ENCODE measurements at regions not wholly inside any gene's neighbourhood (a gene's known extent, or its start where the extent isn't known, plus 50 kb on each side); places are given as distances from the start of the nearest gene placed in this dataset.

GRCh38 chr10:60497364-60497763, 107.7 kb upstream of the ANK3 start:
- H3K4me3 ChIP-seq (ENCODE audit: low read depth, low read length) = no peak overlapping the region
- in situ Hi-C loops (cut with HindIII; ENCODE audit: low sequenced_read_pairs) = no loop called here
- no peak for DNase-seq (ENCODE audit: low read depth)
- TF ChIP-seq, protein P1, sequence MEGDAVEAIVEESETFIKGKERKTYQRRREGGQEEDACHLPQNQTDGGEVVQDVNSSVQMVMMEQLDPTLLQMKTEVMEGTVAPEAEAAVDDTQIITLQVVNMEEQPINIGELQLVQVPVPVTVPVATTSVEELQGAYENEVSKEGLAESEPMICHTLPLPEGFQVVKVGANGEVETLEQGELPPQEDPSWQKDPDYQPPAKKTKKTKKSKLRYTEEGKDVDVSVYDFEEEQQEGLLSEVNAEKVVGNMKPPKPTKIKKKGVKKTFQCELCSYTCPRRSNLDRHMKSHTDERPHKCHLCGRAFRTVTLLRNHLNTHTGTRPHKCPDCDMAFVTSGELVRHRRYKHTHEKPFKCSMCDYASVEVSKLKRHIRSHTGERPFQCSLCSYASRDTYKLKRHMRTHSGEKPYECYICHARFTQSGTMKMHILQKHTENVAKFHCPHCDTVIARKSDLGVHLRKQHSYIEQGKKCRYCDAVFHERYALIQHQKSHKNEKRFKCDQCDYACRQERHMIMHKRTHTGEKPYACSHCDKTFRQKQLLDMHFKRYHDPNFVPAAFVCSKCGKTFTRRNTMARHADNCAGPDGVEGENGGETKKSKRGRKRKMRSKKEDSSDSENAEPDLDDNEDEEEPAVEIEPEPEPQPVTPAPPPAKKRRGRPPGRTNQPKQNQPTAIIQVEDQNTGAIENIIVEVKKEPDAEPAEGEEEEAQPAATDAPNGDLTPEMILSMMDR (IDR thresholded peaks at IDR 0.05; ENCODE audit: low read depth, low read length, missing control alignments) = no peak

- no peak overlapping the region for H3K4me3 ChIP-seq (ENCODE audit: low read depth, low read length)
- in situ Hi-C loops (cut with HindIII; ENCODE audit: low sequenced_read_pairs) = no loop called here
- TF ChIP-seq, protein P1 (IDR thresholded peaks at IDR 0.05; ENCODE audit: low read depth, low read length, missing control alignments) = no peak
- DNase-seq (ENCODE audit: low read depth) = no peak
These were observed 106.5 kb upstream of the ANK3 start for GRCh38 chr10:60496181-60496580.

- no peak overlapping the region for H3K4me3 ChIP-seq (ENCODE audit: low read depth, low read length)
- TF ChIP-seq, protein P1 (IDR thresholded peaks at IDR 0.05; ENCODE audit: low read depth, low read length, missing control alignments) = peak; percentile 47
- in situ Hi-C loops (cut with HindIII; ENCODE audit: low sequenced_read_pairs) = no loop called here
- DNase-seq (ENCODE audit: low read depth) = peak; percentile 31
These were observed 105.8 kb upstream of the ANK3 start for GRCh38 chr10:60495338-60496055.

DNA sequence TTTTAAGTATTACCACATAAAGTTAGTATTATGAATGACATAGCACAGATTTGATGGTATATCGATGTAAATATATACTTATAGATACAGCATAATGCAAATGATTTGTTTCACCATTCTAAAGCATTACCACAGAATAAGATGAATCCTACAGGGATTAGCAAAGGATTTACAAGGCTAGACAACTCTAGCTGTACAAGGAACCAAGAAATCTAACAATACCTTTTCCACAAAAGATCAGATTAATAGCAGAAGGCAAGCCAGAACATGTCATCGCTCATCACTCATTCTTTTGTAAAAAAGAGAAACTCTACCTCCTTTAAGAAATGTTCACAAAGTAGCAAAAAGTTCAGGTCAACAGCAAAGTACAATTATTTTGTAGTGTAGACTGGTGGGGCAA, 105.1 kb upstream of the ANK3 start:
- no peak for DNase-seq (ENCODE audit: low read depth)
- TF ChIP-seq, protein P1 (IDR thresholded peaks at IDR 0.05; ENCODE audit: low read depth, low read length, missing control alignments) = no peak
- H3K4me3 ChIP-seq (ENCODE audit: low read depth, low read length) = no peak overlapping the region
- in situ Hi-C loops (cut with HindIII; ENCODE audit: low sequenced_read_pairs) = no loop called here

- in situ Hi-C loops (cut with HindIII; ENCODE audit: low sequenced_read_pairs) = no loop called here
- TF ChIP-seq, protein P1 (IDR thresholded peaks at IDR 0.05; ENCODE audit: low read depth, low read length, missing control alignments) = no peak
- no peak overlapping the region for H3K4me3 ChIP-seq (ENCODE audit: low read depth, low read length)
- DNase-seq (ENCODE audit: low read depth) = no peak
These were observed 101.5 kb upstream of the ANK3 start for GRCh38 chr10:60491162-60491561.

- TF ChIP-seq, protein P1 (IDR thresholded peaks at IDR 0.05; ENCODE audit: low read depth, low read length, missing control alignments) = no peak
- in situ Hi-C loops (cut with HindIII; ENCODE audit: low sequenced_read_pairs) = no loop called here
- no peak overlapping the region for H3K4me3 ChIP-seq (ENCODE audit: low read depth, low read length)
- peak; percentile 75 for DNase-seq (ENCODE audit: low read depth)
These were observed 100.3 kb upstream of the ANK3 start for GRCh38 chr10:60490013-60490412.

All from astrocyte of the cerebellum (primary cell).